CD1c-positive myeloid dendritic cell (primary cell): ENCODE measurements at regions not wholly inside any gene's neighbourhood (a gene's known extent, or its start where the extent isn't known, plus 50 kb on each side); places are given as distances from the start of the nearest gene placed in this dataset.
"Not testable (repeated sequence)": the region's sequence is repeated elsewhere in the genome, so short reads cannot be mapped to it uniquely, and the experiment has no call there.

Experiments used
- DNase-seq: peaks from one replicate; pipeline ENCODE4 v3.0.0-alpha.2; 2016; ENCODE audit errors: extremely low spot score

DNA sequence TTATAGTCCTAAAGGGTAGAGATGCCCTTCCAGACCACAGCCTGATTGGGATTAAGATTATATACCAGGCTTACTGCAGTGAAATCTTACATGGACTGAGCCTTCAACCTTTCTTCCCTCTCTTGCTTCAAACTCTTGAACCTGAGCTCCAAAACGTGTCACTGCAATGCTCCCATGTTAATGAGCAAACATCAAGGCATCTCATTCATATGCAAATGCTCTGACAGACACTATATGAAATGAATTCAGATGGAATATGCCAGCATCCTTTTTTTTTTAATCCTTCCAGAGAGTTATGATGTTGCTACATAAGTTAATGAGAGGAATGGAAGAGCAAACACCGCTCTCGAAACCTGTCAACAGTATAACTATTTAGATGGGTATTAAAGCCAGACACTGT, 611.9 kb upstream of the CDH11 start:
- no peak for DNase-seq

DNA sequence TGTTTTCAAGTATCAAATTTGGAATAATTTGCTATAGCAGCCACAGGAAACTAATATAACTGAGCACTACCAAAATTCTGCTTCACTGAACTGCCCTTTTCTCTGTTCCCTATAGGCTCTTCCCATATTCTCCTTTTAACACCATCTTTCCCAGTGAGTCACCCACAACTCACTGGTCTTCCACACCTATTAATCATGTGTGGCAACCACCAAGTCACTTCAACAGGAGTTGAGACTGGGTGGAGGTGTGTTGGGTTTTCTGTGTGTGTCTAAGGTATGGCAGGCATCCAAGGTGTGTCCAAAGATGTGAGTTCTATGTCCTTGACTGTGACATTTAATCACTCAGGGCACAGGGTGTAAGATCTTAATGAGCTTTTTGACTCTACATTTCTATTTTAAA, 610.0 kb upstream of the CDH11 start:
- DNase-seq: no peak

DNA sequence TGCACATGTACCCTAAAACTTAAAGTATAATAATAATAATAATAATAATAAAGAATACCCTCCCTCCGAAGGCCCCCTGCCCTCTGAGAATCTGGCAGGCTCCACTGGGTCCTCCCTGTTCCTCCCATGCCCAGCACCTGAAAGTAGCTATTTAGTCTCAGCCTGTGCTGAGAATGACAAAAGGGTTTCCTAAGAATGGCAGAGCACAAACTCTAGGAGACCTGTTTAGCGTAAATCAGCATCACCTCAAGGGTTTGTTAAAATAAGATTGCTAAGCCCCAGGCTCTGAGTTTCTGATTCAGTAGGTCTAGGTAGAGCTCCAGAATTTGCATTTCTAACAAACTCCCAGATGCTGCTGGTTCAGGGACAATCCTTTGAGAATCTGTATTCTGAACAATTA, 606.8 kb upstream of the CDH11 start:
- DNase-seq: no peak

DNA sequence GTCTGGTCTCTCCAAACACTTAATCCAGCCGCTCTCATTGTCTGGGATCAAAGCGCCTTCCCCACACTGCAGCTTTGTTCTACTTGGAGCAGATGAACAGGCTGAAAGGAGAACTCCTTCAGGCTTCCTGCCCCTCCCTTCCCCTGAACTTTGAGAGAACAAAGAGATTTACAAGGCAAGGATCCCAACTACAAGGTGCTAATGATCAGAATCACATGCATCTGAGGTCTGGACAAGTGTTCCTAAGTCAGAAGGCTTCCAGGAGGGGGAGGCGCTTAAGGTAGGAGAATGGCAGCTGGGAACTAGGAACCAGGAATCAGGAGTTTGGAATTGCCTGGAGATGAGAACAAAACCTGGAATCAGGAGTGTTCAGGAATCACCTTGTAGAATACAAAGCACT, 606.3 kb upstream of the CDH11 start:
- no peak for DNase-seq

- no peak for DNase-seq
Observed at GRCh38 chr16:65727534-65728137, 605.8 kb upstream of the CDH11 start.

DNA sequence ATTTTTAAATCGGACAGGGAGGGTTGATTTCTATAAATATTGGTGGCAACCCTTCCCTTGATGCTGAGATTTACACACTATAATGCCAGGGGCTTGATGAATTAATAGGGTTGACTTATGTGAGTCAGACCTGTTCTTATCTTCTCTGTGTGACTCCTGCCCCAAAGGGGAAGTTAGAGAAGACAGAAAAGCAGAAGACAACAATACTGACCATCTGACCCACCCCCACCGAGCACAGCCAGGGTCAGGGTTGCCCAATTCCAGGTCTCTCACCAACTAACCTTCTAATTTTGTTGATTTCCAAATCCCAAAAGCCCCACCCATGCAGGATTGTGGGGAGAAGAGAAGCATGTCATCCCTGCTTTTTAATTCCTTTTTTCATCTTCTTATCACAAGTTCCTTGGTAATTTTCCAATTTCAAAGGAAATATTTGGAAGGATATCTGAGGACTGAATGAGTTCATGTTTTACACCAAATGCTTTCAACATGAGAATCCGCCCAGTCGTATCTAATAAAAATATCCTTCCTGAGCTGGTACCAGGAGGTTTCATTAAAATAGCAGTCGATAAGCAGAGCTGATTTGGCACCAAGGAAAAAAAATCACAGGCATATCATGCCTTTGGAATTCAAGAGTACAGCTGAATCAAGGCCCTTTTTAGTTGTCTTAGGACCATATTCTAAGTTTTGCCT, 603.4 kb upstream of the CDH11 start:
- DNase-seq: peak; percentile 48

GRCh38 chr16:65722429-65722828, 600.6 kb upstream of the CDH11 start:
- DNase-seq: no peak

- no peak for DNase-seq
Observed at GRCh38 chr16:65717846-65718245, 596.0 kb upstream of the CDH11 start.

- DNase-seq: no peak
Observed at GRCh38 chr16:65716737-65717700, 595.2 kb upstream of the CDH11 start.

GRCh38 chr16:65713181-65713808, 591.4 kb upstream of the CDH11 start:
- DNase-seq: no peak

- DNase-seq: no peak
Observed at GRCh38 chr16:65710107-65710506, 588.2 kb upstream of the CDH11 start.

DNA sequence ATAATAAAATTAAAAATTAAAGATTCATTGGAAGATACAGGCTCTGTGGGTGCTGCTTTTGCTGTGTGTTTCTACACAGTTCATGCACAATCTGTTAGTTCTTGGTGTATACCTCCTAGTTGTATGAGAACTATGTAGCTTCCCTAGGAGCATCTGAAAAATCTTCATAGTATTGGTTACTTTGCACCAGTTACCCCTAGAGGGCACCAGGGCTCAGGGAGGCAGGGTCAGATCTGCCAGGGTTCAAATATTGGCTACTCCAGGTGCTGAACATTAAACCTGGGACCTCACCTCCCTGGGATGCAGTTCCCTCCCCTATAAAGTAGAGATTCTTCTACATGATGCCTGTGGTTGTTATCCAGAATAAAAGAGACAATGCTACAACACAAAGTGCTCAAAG, 583.0 kb upstream of the CDH11 start:
- no peak for DNase-seq

DNA sequence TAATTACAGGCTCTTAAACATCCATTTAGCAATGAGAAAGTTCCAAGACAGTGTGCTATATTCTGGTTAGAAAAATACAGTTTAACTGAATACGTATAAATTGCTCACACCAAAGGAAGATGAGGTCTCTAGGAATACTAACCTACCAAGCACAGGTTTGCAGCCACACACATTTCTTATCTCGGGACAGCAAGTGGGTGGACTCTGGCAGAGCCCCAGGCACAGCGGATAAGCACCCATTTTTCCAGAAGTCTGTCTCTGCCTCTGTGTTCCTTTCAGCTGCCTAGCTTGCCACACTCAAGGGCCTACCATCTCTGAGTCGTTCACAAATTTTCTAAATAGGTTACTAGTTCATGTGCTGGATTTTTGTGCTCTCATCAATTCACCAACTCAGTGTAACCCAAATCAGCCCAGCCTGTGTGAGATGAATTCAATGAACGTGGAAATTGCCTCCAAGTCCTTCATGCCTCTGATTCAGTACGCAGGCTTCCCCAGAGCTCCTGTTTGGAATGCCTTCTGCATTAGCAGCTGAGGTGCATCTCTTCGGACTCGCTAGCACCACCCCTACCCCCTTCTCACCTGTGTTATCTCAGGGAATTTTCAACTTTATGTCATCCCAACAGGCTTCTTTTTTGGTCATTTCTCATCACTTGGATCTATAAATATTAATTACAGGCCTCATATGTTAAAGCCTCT, 581.0 kb upstream of the CDH11 start:
- no peak for DNase-seq

DNA sequence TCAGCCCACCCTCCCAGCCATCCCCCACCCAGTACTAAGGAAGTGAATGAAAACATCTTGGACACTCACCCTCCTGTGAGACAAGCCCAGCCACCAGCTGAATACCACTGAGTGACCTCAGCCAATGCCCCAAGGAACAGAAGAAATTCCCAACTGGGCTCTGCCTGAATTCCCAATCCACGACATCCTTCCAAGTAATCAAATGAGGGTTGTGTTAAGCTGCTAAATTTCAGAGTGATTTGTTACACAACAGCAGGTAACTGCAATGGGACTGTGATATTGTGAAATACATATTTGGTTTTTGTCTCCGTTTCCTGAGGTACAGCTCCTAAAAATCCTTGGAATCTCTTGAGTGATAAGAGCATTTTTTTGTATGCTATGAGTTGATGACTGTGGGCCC, 578.7 kb upstream of the CDH11 start:
- no peak for DNase-seq

GRCh38 chr16:65698791-65699321, 577.0 kb upstream of the CDH11 start:
- no peak for DNase-seq

- no peak for DNase-seq
Observed at GRCh38 chr16:65697521-65697920, 575.7 kb upstream of the CDH11 start.

- DNase-seq: no peak
Observed at GRCh38 chr16:65697065-65697464, 575.2 kb upstream of the CDH11 start.

GRCh38 chr16:65691846-65692245, 570.0 kb upstream of the CDH11 start:
- not testable (repeated sequence) for DNase-seq

DNA sequence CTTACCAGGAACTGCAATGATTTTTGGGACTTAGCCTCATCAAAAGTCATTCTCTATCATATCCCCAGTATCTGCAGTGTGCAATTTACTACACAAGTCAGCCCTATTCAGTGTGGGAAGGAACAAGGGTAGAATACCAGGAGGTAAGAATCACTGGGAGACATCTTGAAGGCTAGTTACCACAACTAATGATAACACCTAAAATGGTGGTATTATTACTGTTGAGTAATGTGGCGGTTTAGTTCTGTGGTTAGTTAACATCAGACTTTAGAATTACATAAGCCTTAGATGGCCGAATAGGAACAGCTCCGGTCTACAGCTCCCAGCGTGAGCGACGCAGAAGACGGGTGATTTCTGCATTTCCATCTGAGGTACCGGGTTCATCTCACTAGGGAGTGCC, 567.9 kb upstream of the CDH11 start:
- DNase-seq: no peak

GRCh38 chr16:65688301-65688700, 566.4 kb upstream of the CDH11 start:
- DNase-seq: peak; percentile 32

GRCh38 chr16:65684230-65684629, 562.4 kb upstream of the CDH11 start:
- no peak for DNase-seq
